HCT116 (cell line): ENCODE measurements at regions not wholly inside any gene's neighbourhood (a gene's known extent, or its start where the extent isn't known, plus 50 kb on each side); places are given as distances from the start of the nearest gene placed in this dataset.

ENCODE experiments used
- ATAC-seq: fragments of 200-7000 bp; cut with Tn5 transposase; 2 replicates; pipeline ENCODE4 v1.9.1; 2020; ENCODE audit warnings: mild to moderate bottlenecking, moderate library complexity
- BruUV-seq: library from RNA; stranded (reverse); fragments of 400-500 nt; replicated peaks from 2 replicates; lab custom pipeline; 2021; lab: Mats Ljungman, UMichigan
- CTCF ChIA-PET: fragments of 300-600 bp; sonication (Branson Sonifier 250); formaldehyde crosslinking; loops from one replicate; lab custom pipeline; 2021; ENCODE audit warnings: antibody characterized with exemption; lab: Charles Lee
- POLR2A ChIA-PET: fragments of 300-600, 350-600 bp; sonication (Branson Sonifier 250); formaldehyde crosslinking; loops from one replicate; lab custom pipeline; 2021; ENCODE audit warnings: antibody characterized with exemption; lab: Charles Lee
- RAD21 ChIA-PET, 2 experiments: fragments of 300-600 bp; sonication (Branson Sonifier 250); formaldehyde crosslinking; loops; one replicate each; lab custom pipeline; 2023; ENCODE audit warnings: low total read pairs in 2 of 2; ENCODE audit not compliant: uncharacterized antibody in 2 of 2, unreplicated experiment in 2 of 2, low non-redundant PET in 1 of 2; lab: Charles Lee
- DNase-seq: peaks from one replicate; pipeline ENCODE4 v3.0.0-alpha.2; 2010; ENCODE audit warnings: low read depth, low spot score
- H2AFZ ChIP-seq: fragments of 200-600 bp; shearing (Covaris generic), sonication (generic); 2 replicates; pipeline ENCODE4 v1.6.1; 2017; ENCODE audit warnings: low read depth, mixed run types, mixed read lengths, antibody characterized with exemption, low read length; ENCODE audit not compliant: poor library complexity, severe bottlenecking
- H3K27ac ChIP-seq: 2 replicates; pipeline ENCODE4 v1.5.1; 2012; ENCODE audit warnings: low read depth, low read length
- H3K27me3 ChIP-seq: fragments of 200-600 bp; sonication (generic); 2 replicates; pipeline ENCODE4 v1.6.1; 2016; ENCODE audit warnings: mixed run types, low read length, mixed read lengths; ENCODE audit not compliant: insufficient read depth
- H3K36me3 ChIP-seq, 2 experiments: fragments of 200-500 bp in 1 of 2; fragments of 200-600 bp in 1 of 2; sonication (Bioruptor generic) in 1 of 2; sonication (generic) in 1 of 2; 2 replicates each; pipeline versions ENCODE4 v1.5.1 to v1.6.1; 2014 to 2016; ENCODE audit warnings: low read length in 2 of 2, inconsistent platforms in 1 of 2, mixed read lengths in 1 of 2, mixed run types in 1 of 2; ENCODE audit not compliant: insufficient read depth in 2 of 2, control insufficient read depth in 1 of 2
- H3K4me1 ChIP-seq, 2 experiments: fragments of 200-600 bp in 1 of 2; sonication (generic) in 1 of 2; 2 replicates each; pipeline versions ENCODE4 v1.5.1 to v1.6.1; 2012 to 2017; ENCODE audit warnings: low read length in 2 of 2, inconsistent platforms in 1 of 2, mild to moderate bottlenecking in 1 of 2, mixed read lengths in 1 of 2, mixed run types in 1 of 2, moderate library complexity in 1 of 2; ENCODE audit not compliant: insufficient read depth in 2 of 2, control insufficient read depth in 1 of 2
- H3K4me2 ChIP-seq: fragments of 200-600 bp; sonication (generic); 2 replicates; pipeline ENCODE4 v1.6.1; 2017; ENCODE audit warnings: mixed run types, low read length, mixed read lengths
- H3K4me3 ChIP-seq, 2 experiments: fragments of 200-600 bp in 1 of 2; sonication (generic) in 1 of 2; replicated peaks in 1 of 2; 2 replicates each; pipeline ENCODE4 v1.5.1; 2011 to 2016; ENCODE audit warnings: low read length in 2 of 2, control low read depth in 1 of 2, low read depth in 1 of 2, mild to moderate bottlenecking in 1 of 2, mixed read lengths in 1 of 2, mixed run types in 1 of 2
- H3K79me2 ChIP-seq: fragments of 200-600 bp; sonication (generic); 2 replicates; pipeline ENCODE4 v1.6.1; 2017; ENCODE audit warnings: mild to moderate bottlenecking, mixed run types, low read length, moderate library complexity, mixed read lengths; ENCODE audit not compliant: insufficient read depth
- H3K9ac ChIP-seq: fragments of 200-600 bp; sonication (generic); 2 replicates; pipeline ENCODE4 v1.6.1; 2016; ENCODE audit warnings: low read length, mixed read lengths
- H3K9me2 ChIP-seq: fragments of 200-600 bp; sonication (generic), shearing (Covaris generic); 2 replicates; pipeline ENCODE4 v1.6.1; 2017; ENCODE audit warnings: mixed run types, mild to moderate bottlenecking, moderate library complexity; ENCODE audit not compliant: insufficient read depth
- H3K9me3 ChIP-seq, 2 experiments: fragments of 200-500 bp in 1 of 2; fragments of 200-600 bp in 1 of 2; sonication (Bioruptor generic) in 1 of 2; sonication (generic) in 1 of 2; 2 replicates each; pipeline ENCODE4 v1.6.1; 2014 to 2017; ENCODE audit warnings: low read length in 2 of 2, mixed read lengths in 2 of 2, inconsistent platforms in 1 of 2, low read depth in 1 of 2, mild to moderate bottlenecking in 1 of 2, mixed run types in 1 of 2, moderate library complexity in 1 of 2; ENCODE audit not compliant: control insufficient read depth in 1 of 2, insufficient read depth in 1 of 2
- H4K20me1 ChIP-seq: fragments of 200-600 bp; sonication (generic), shearing (Covaris generic); 2 replicates; pipeline ENCODE4 v1.6.1; 2017; ENCODE audit warnings: mixed run types, mild to moderate bottlenecking, moderate library complexity; ENCODE audit not compliant: insufficient read depth
- ATF3 ChIP-seq: IDR thresholded peaks from 2 replicates; pipeline ENCODE4 v1.6.1; 2012
- CBX3 ChIP-seq: IDR thresholded peaks from 2 replicates; pipeline ENCODE4 v1.6.1; 2012; ENCODE audit warnings: low read depth
- CTCF ChIP-seq, 3 experiments: fragments of 200-600 bp in 1 of 3; sonication (generic) in 1 of 3; IDR thresholded peaks in 2 of 3; conservative IDR thresholded peaks in 1 of 3; 2 replicates each; pipeline ENCODE4 v1.5.1; 2012 to 2017; ENCODE audit warnings: low read depth in 2 of 3, low read length in 2 of 3, antibody characterized with exemption in 1 of 3, borderline replicate concordance in 1 of 3, control low read depth in 1 of 3, mild to moderate bottlenecking in 1 of 3, mixed read lengths in 1 of 3, mixed run types in 1 of 3, moderate library complexity in 1 of 3; ENCODE audit not compliant: insufficient read depth in 1 of 3
- EGR1 ChIP-seq: IDR thresholded peaks from 2 replicates; pipeline ENCODE4 v1.6.1; 2012; ENCODE audit warnings: low read depth
- ELF1 ChIP-seq: IDR thresholded peaks from 2 replicates; pipeline ENCODE4 v1.6.1; 2012; ENCODE audit warnings: low read depth, borderline replicate concordance
- EZH2 ChIP-seq: fragments of 200-600 bp; sonication (generic); IDR thresholded peaks from 2 replicates; pipeline ENCODE4 v1.6.1; 2017; ENCODE audit warnings: antibody characterized with exemption, mixed run types
- EZH2phosphoT487 ChIP-seq: fragments of 200-600 bp; IDR thresholded peaks from 2 replicates; pipeline ENCODE4 v1.6.1; 2018; ENCODE audit warnings: antibody characterized with exemption, borderline replicate concordance
- FOSL1 ChIP-seq: IDR thresholded peaks from 2 replicates; pipeline ENCODE4 v1.6.1; 2012; ENCODE audit warnings: low read depth
- JUND ChIP-seq: IDR thresholded peaks from 2 replicates; pipeline ENCODE4 v1.6.1; 2012
- MAX ChIP-seq: IDR thresholded peaks from 2 replicates; pipeline ENCODE4 v1.6.1; 2012
- POLR2A ChIP-seq: IDR thresholded peaks from 2 replicates; pipeline ENCODE4 v1.7.0; 2011; ENCODE audit warnings: borderline replicate concordance; ENCODE audit not compliant: insufficient read depth, insufficient read length; ENCODE audit errors: extremely low read depth
- POLR2AphosphoS5 ChIP-seq: IDR thresholded peaks from 2 replicates; pipeline ENCODE4 v1.6.1; 2011; ENCODE audit warnings: mild to moderate bottlenecking, low read depth, low read length, moderate library complexity
- RAD21 ChIP-seq: IDR thresholded peaks from 2 replicates; pipeline ENCODE4 v1.6.1; 2012; ENCODE audit warnings: low read depth, mild to moderate bottlenecking
- REST ChIP-seq: IDR thresholded peaks from 2 replicates; pipeline ENCODE4 v1.6.1; 2012; ENCODE audit warnings: low read depth
- SP1 ChIP-seq: IDR thresholded peaks from 2 replicates; pipeline ENCODE4 v1.6.1; 2012; ENCODE audit warnings: low read depth
- SRF ChIP-seq: IDR thresholded peaks from 2 replicates; pipeline ENCODE4 v1.6.1; 2012; ENCODE audit warnings: low read depth
- YY1 ChIP-seq: IDR thresholded peaks from 2 replicates; pipeline ENCODE4 v1.6.1; 2011; ENCODE audit warnings: low read length, low read depth, moderate library complexity, mild to moderate bottlenecking; ENCODE audit not compliant: insufficient replicate concordance; ENCODE audit errors: extremely low read depth
- ZBTB33 ChIP-seq: IDR thresholded peaks from 2 replicates; pipeline ENCODE4 v1.6.1; 2011; ENCODE audit warnings: mild to moderate bottlenecking, low read length, moderate library complexity; ENCODE audit not compliant: insufficient replicate concordance; ENCODE audit errors: extremely low read depth
- ZFX ChIP-seq: fragments of 450-650 bp; IDR thresholded peaks from 2 replicates; pipeline ENCODE4 v1.6.1; 2017
- ZNF274 ChIP-seq: fragments of 200-500 bp; sonication (Bioruptor generic); IDR thresholded peaks from 2 replicates; pipeline ENCODE4 v1.6.1; 2014; ENCODE audit warnings: mild to moderate bottlenecking, low read depth, low read length, inconsistent platforms
- intact Hi-C: fragments of 100-400 bp; cut with micrococcal nuclease; formaldehyde crosslinking; loops from 2 replicates; pipeline ENCODE4 v1.10.0; 2022

- Histone ChIP-seq H3K4me3 (no peak overlapping the region), H3K9me2 (no peaks in the 10 kb centered on the region), H3K9ac (no peak overlapping the region), H3K4me2 (no peak overlapping the region), H3K27ac (no peak overlapping the region), H3K4me1 (no peaks in the 10 kb centered on the region), H3K27me3 (no peaks in the 10 kb centered on the region), H3K36me3 (no peaks in the 10 kb centered on the region), H4K20me1 (no peaks in the 10 kb centered on the region), H2AFZ (no peak overlapping the region), H3K9me3 (no peaks in the 10 kb centered on the region), H3K79me2 (no peaks in the 10 kb centered on the region)
- intact Hi-C loops, result no loop called here
- TF ChIP-seq CBX3 (no peak), ELF1 (no peak), POLR2AphosphoS5 (no peak), EZH2phosphoT487 (no peak), SP1 (no peak), SRF (no peak), CTCF (IDR thresholded peaks at IDR 0.05 in 2 of 3, conservative IDR thresholded peaks at IDR 0.05 in 1 of 3; ENCODE audit: borderline replicate concordance in 1 of 3, insufficient read depth in 1 of 3, low read depth in 2 of 3, low read length in 2 of 3) (no peak), FOSL1 (no peak), RAD21 (no peak), ZFX (no peak), REST (no peak), EZH2 (no peak), ZBTB33 (no peak), ATF3 (no peak), YY1 (no peak), MAX (no peak), POLR2A (no peak), EGR1 (no peak), JUND (no peak), ZNF274 (no peak)
- BruUV-seq, result no TSS peak
- RAD21 ChIA-PET, result interaction anchor here in 1 of 2 experiments (0.6 kb wide), 1 partner anchor 635 kb away, joined by 4 read pairs; no protein-coding TSS in a partner anchor
- ATAC-seq (no peak), DNase-seq (no peak)
- CTCF ChIA-PET, result no interaction called here
- POLR2A ChIA-PET, result no interaction called here
Observed at GRCh38 chr2:230636684-230637271, 75.9 kb upstream of the CAB39 start.
